OCI-M1 (cell line): ENCODE measurements at regions not wholly inside any gene's neighbourhood (a gene's known extent, or its start where the extent isn't known, plus 50 kb on each side); places are given as distances from the start of the nearest gene placed in this dataset.

Experiments used
- DNase-seq: peaks from one replicate; lab custom pipeline; 2025; lab: John Stamatoyannopoulos, UW

GRCh38 chr5:136689552-136689951, 324.2 kb upstream of the TRPC7 start:
- DNase-seq: no peak

GRCh38 chr5:136686192-136686872, 321.0 kb upstream of the TRPC7 start:
- peak; percentile 36 for DNase-seq

- no peak for DNase-seq
Observed at GRCh38 chr5:136682986-136683385, 317.6 kb upstream of the TRPC7 start.

- peak; percentile 75 for DNase-seq
Observed at GRCh38 chr5:136679233-136679632, 313.9 kb upstream of the TRPC7 start.

- DNase-seq: no peak
Observed at GRCh38 chr5:136677217-136677616, 311.9 kb upstream of the TRPC7 start.

GRCh38 chr5:136676685-136677084, 311.3 kb upstream of the TRPC7 start:
- DNase-seq: no peak

GRCh38 chr5:136675769-136676168, 310.4 kb upstream of the TRPC7 start:
- DNase-seq: no peak

GRCh38 chr5:136674178-136674577, 308.8 kb upstream of the TRPC7 start:
- DNase-seq: no peak

GRCh38 chr5:136667789-136668188, 302.4 kb upstream of the TRPC7 start:
- no peak for DNase-seq

GRCh38 chr5:136666970-136667620, 301.8 kb upstream of the TRPC7 start:
- DNase-seq: no peak

GRCh38 chr5:136665331-136665730, 300.0 kb upstream of the TRPC7 start:
- no peak for DNase-seq

- no peak for DNase-seq
Observed at GRCh38 chr5:136661026-136661425, 295.7 kb upstream of the TRPC7 start.

- DNase-seq: no peak
Observed at GRCh38 chr5:136656811-136657210, 291.5 kb upstream of the TRPC7 start.

GRCh38 chr5:136655468-136655867, 290.1 kb upstream of the TRPC7 start:
- DNase-seq: no peak

- no peak for DNase-seq
Observed at GRCh38 chr5:136646915-136647314, 281.6 kb upstream of the TRPC7 start.

- no peak for DNase-seq
Observed at GRCh38 chr5:136642976-136643375, 277.6 kb upstream of the TRPC7 start.

GRCh38 chr5:136639616-136640015, 274.3 kb upstream of the TRPC7 start:
- no peak for DNase-seq

GRCh38 chr5:136638084-136638483, 272.7 kb upstream of the TRPC7 start:
- DNase-seq: no peak

- no peak for DNase-seq
Observed at GRCh38 chr5:136636001-136636400, 270.7 kb upstream of the TRPC7 start.

GRCh38 chr5:136631186-136631585, 265.8 kb upstream of the TRPC7 start:
- DNase-seq: peak; percentile 71

GRCh38 chr5:136629125-136629792, 263.9 kb upstream of the TRPC7 start:
- DNase-seq: no peak

GRCh38 chr5:136626531-136626930, 261.2 kb upstream of the TRPC7 start:
- DNase-seq: no peak

- DNase-seq: no peak
Observed at GRCh38 chr5:136622747-136623146, 257.4 kb upstream of the TRPC7 start.
